Uterus (tissue), 2 donors: ENCODE measurements at regions not wholly inside any gene's neighbourhood (a gene's known extent, or its start where the extent isn't known, plus 50 kb on each side); places are given as distances from the start of the nearest gene placed in this dataset.

Experiments
- CTCF ChIP-seq, 4 experiments: fragments of 200-600 bp in 2 of 4; fragments of 450-650 bp in 2 of 4; sonication (generic) in 2 of 4; IDR thresholded peaks; one replicate each; pipeline ENCODE4 v1.5.1; 2016 to 2019; ENCODE audit warnings: antibody characterized with exemption in 4 of 4, mild to moderate bottlenecking in 2 of 4, moderate library complexity in 1 of 4
- POLR2A ChIP-seq, 2 donors: fragments of 450-650 bp; IDR thresholded peaks; one replicate each; pipeline ENCODE4 v1.6.1; 2016; ENCODE audit warnings: antibody characterized with exemption in 2 of 2, mild to moderate bottlenecking in 1 of 2, moderate library complexity in 1 of 2

GRCh38 chr4:187470061-187470460 lies 525.5 kb upstream of the ZFP42 start:
- no peak for TF ChIP-seq CTCF (IDR thresholded peaks at IDR 0.05)
- no peak for TF ChIP-seq POLR2A (IDR thresholded peaks at IDR 0.05)
